BLaER1 treated with 17β-estradiol and CSF1 and Interleukin-3, amounts not matched to agents 10 nM and 100 nM (cell line): ENCODE measurements at regions not wholly inside any gene's neighbourhood (a gene's known extent, or its start where the extent isn't known, plus 50 kb on each side); places are given as distances from the start of the nearest gene placed in this dataset.

Experiments
- H3K27ac ChIP-seq, 11 experiments: shearing (Covaris generic); formaldehyde crosslinking; 2 replicates each; pipeline ENCODE4 v1.8.1; 2022
- H3K27me3 ChIP-seq, 11 experiments: shearing (Covaris generic); formaldehyde crosslinking; 2 replicates each; pipeline ENCODE4 v1.8.1; 2022
- H3K36me3 ChIP-seq, 11 experiments: shearing (Covaris generic); formaldehyde crosslinking; 2 replicates each; pipeline ENCODE4 v1.8.1; 2022
- H3K4me1 ChIP-seq, 10 experiments: shearing (Covaris generic); formaldehyde crosslinking; 2 replicates each; pipeline ENCODE4 v1.8.1; 2022
- H3K4me2 ChIP-seq, 11 experiments: shearing (Covaris generic); formaldehyde crosslinking; 2 replicates each; pipeline ENCODE4 v1.8.1; 2022
- H3K4me3 ChIP-seq, 10 experiments: shearing (Covaris generic); formaldehyde crosslinking; 2 replicates each; pipeline ENCODE4 v1.8.1; 2022
- H3K9ac ChIP-seq, 11 experiments: shearing (Covaris generic); formaldehyde crosslinking; 2 replicates each; pipeline ENCODE4 v1.8.1; 2022
- H3K9me3 ChIP-seq, 11 experiments: shearing (Covaris generic); formaldehyde crosslinking; replicated peaks in 1 of 11; 2 replicates each; pipeline ENCODE4 v1.8.1; 2022
- H4K20me1 ChIP-seq, 11 experiments: shearing (Covaris generic); formaldehyde crosslinking; 2 replicates each; pipeline ENCODE4 v1.8.1; 2022
- Cebpa-rat ChIP-seq, 11 experiments: shearing (Covaris generic); IDR thresholded peaks; 2 replicates each; pipeline ENCODE4 v1.8.1; 2022

- peaks cover 0 to 17% (median 0%) of the 10 kb centered on the region in 10 experiments; a peak in 5 of 20 replicates for H3K4me1 ChIP-seq
- H3K9ac ChIP-seq: no peak overlapping the region
- no peaks in the 10 kb centered on the region for H3K27me3 ChIP-seq
- no peaks in the 10 kb centered on the region for H3K36me3 ChIP-seq
- H3K4me3 ChIP-seq: no peak overlapping the region
- H3K4me2 ChIP-seq: peak overlapping the region in 3 of 11 experiments; percentile 37 to 76 (median 66); a peak in 4 of 22 replicates
- H3K9me3 ChIP-seq: peaks cover 6 to 11% (median 7%) of the 10 kb centered on the region in 11 experiments; a peak in 14 of 22 replicates
- TF ChIP-seq Cebpa-rat (IDR thresholded peaks at IDR 0.05): no peak
- H3K27ac ChIP-seq: no peak overlapping the region
- H4K20me1 ChIP-seq: no peaks in the 10 kb centered on the region
Observed at GRCh38 chr4:179268791-179269190, 1826.6 kb upstream of the AGA start.

GRCh38 chr4:179272282-179272681 lies 1830.0 kb upstream of the AGA start:
- no peaks in the 10 kb centered on the region for H3K36me3 ChIP-seq
- H3K27me3 ChIP-seq: no peaks in the 10 kb centered on the region
- H3K27ac ChIP-seq: no peak overlapping the region
- no peak overlapping the region for H3K4me3 ChIP-seq
- H3K9me3 ChIP-seq: no peaks in the 10 kb centered on the region
- peaks cover 0 to 16% (median 0%) of the 10 kb centered on the region in 10 experiments; a peak in 5 of 20 replicates for H3K4me1 ChIP-seq
- H3K9ac ChIP-seq: no peak overlapping the region
- TF ChIP-seq Cebpa-rat (IDR thresholded peaks at IDR 0.05): no peak
- H3K4me2 ChIP-seq: no peak overlapping the region
- H4K20me1 ChIP-seq: no peaks in the 10 kb centered on the region

GRCh38 chr4:179278647-179279046 lies 1836.4 kb upstream of the AGA start:
- H3K36me3 ChIP-seq: no peaks in the 10 kb centered on the region
- no peak for TF ChIP-seq Cebpa-rat (IDR thresholded peaks at IDR 0.05)
- H3K27me3 ChIP-seq: no peaks in the 10 kb centered on the region
- H3K4me3 ChIP-seq: no peak overlapping the region
- no peak overlapping the region for H3K27ac ChIP-seq
- no peaks in the 10 kb centered on the region for H3K4me1 ChIP-seq
- H3K9ac ChIP-seq: no peak overlapping the region
- no peaks in the 10 kb centered on the region for H3K9me3 ChIP-seq
- no peak overlapping the region for H3K4me2 ChIP-seq
- H4K20me1 ChIP-seq: no peaks in the 10 kb centered on the region

GRCh38 chr4:179285696-179286095 lies 1843.5 kb upstream of the AGA start:
- Histone ChIP-seq H3K36me3 (no peaks in the 10 kb centered on the region), H3K27me3 (no peaks in the 10 kb centered on the region), H4K20me1 (no peaks in the 10 kb centered on the region), H3K4me3 (no peak overlapping the region), H3K4me2 (no peak overlapping the region), H3K27ac (no peak overlapping the region), H3K9ac (no peak overlapping the region), H3K9me3 (peaks cover 0 to 4% (median 0%) of the 10 kb centered on the region in 11 experiments; a peak in 1 of 22 replicates), H3K4me1 (no peaks in the 10 kb centered on the region)
- no peak for TF ChIP-seq Cebpa-rat (IDR thresholded peaks at IDR 0.05)

- Histone ChIP-seq H3K27me3 (no peaks in the 10 kb centered on the region), H3K9me3 (peaks cover 8 to 15% (median 12%) of the 10 kb centered on the region in 11 experiments; a peak in 17 of 22 replicates), H3K4me3 (no peak overlapping the region), H3K9ac (no peak overlapping the region), H3K27ac (no peak overlapping the region), H3K36me3 (no peaks in the 10 kb centered on the region), H4K20me1 (no peaks in the 10 kb centered on the region), H3K4me1 (no peaks in the 10 kb centered on the region), H3K4me2 (no peak overlapping the region)
- TF ChIP-seq Cebpa-rat (IDR thresholded peaks at IDR 0.05): no peak
Observed at GRCh38 chr4:179291657-179292056, 1849.4 kb upstream of the AGA start.

GRCh38 chr4:179292468-179292867 lies 1850.2 kb upstream of the AGA start:
- TF ChIP-seq Cebpa-rat (IDR thresholded peaks at IDR 0.05): no peak
- no peaks in the 10 kb centered on the region for H3K27me3 ChIP-seq
- H3K4me1 ChIP-seq: no peaks in the 10 kb centered on the region
- H3K4me2 ChIP-seq: no peak overlapping the region
- H3K9me3 ChIP-seq: peaks cover 8 to 19% (median 12%) of the 10 kb centered on the region in 11 experiments; a peak in 17 of 22 replicates
- no peaks in the 10 kb centered on the region for H4K20me1 ChIP-seq
- no peak overlapping the region for H3K9ac ChIP-seq
- no peaks in the 10 kb centered on the region for H3K36me3 ChIP-seq
- no peak overlapping the region for H3K27ac ChIP-seq
- H3K4me3 ChIP-seq: no peak overlapping the region

GRCh38 chr4:179307297-179308136 lies 1865.3 kb upstream of the AGA start:
- Histone ChIP-seq H3K9me3 (peaks cover 7 to 31% (median 24%) of the 10 kb centered on the region in 11 experiments), H3K4me3 (no peak overlapping the region), H3K9ac (no peak overlapping the region), H4K20me1 (no peaks in the 10 kb centered on the region), H3K4me1 (0 out of 20 replicates have a peak, but pooled peaks cover 0 to 4% (median 0%) of the 10 kb centered on the region in 10 experiments), H3K27ac (no peak overlapping the region), H3K4me2 (no peak overlapping the region), H3K27me3 (no peaks in the 10 kb centered on the region), H3K36me3 (no peaks in the 10 kb centered on the region)
- no peak for TF ChIP-seq Cebpa-rat (IDR thresholded peaks at IDR 0.05)

- H3K9me3 ChIP-seq: peaks cover 7 to 21% (median 13%) of the 10 kb centered on the region in 11 experiments; a peak in 21 of 22 replicates
- H3K9ac ChIP-seq: no peak overlapping the region
- no peaks in the 10 kb centered on the region for H3K36me3 ChIP-seq
- no peaks in the 10 kb centered on the region for H4K20me1 ChIP-seq
- no peak for TF ChIP-seq Cebpa-rat (IDR thresholded peaks at IDR 0.05)
- no peaks in the 10 kb centered on the region for H3K4me1 ChIP-seq
- H3K27me3 ChIP-seq: no peaks in the 10 kb centered on the region
- H3K4me3 ChIP-seq: no peak overlapping the region
- H3K4me2 ChIP-seq: no peak overlapping the region
- H3K27ac ChIP-seq: no peak overlapping the region
Observed at GRCh38 chr4:179313823-179314222, 1871.6 kb upstream of the AGA start.

- no peaks in the 10 kb centered on the region for H3K36me3 ChIP-seq
- no peak overlapping the region for H3K9ac ChIP-seq
- H3K4me3 ChIP-seq: no peak overlapping the region
- no peaks in the 10 kb centered on the region for H3K4me1 ChIP-seq
- no peaks in the 10 kb centered on the region for H3K27me3 ChIP-seq
- no peak for TF ChIP-seq Cebpa-rat (IDR thresholded peaks at IDR 0.05)
- no peak overlapping the region for H3K4me2 ChIP-seq
- no peak overlapping the region for H3K27ac ChIP-seq
- H3K9me3 ChIP-seq: no peaks in the 10 kb centered on the region
- H4K20me1 ChIP-seq: no peaks in the 10 kb centered on the region
Observed at GRCh38 chr4:179325181-179325580, 1882.9 kb upstream of the AGA start.

- Histone ChIP-seq H3K4me1 (no peaks in the 10 kb centered on the region), H3K36me3 (no peaks in the 10 kb centered on the region), H3K4me2 (no peak overlapping the region), H3K27me3 (no peaks in the 10 kb centered on the region), H3K4me3 (no peak overlapping the region), H3K9ac (no peak overlapping the region), H4K20me1 (no peaks in the 10 kb centered on the region), H3K27ac (no peak overlapping the region), H3K9me3 (no peaks in the 10 kb centered on the region)
- no peak for TF ChIP-seq Cebpa-rat (IDR thresholded peaks at IDR 0.05)
Observed at GRCh38 chr4:179328627-179329026, 1886.4 kb upstream of the AGA start.
